HG03135 (cell line): ENCODE measurements at regions not wholly inside any gene's neighbourhood (a gene's known extent, or its start where the extent isn't known, plus 50 kb on each side); places are given as distances from the start of the nearest gene placed in this dataset.

Experiments
- ATAC-seq: cut with Tn5 transposase; IDR thresholded peaks from one replicate; pipeline ENCODE4 v1.9.1; 2021; ENCODE audit warnings: mild to moderate bottlenecking, moderate library complexity; ENCODE audit not compliant: unreplicated experiment

GRCh38 chr16:72371307-72372086 lies 199.5 kb upstream of the PMFBP1 start:
- no peak for ATAC-seq

GRCh38 chr16:72369274-72369673 lies 197.3 kb upstream of the PMFBP1 start:
- ATAC-seq: no peak

- no peak for ATAC-seq
These were observed 195.9 kb upstream of the PMFBP1 start for GRCh38 chr16:72367851-72368250.

- no peak for ATAC-seq
These were observed 191.0 kb upstream of the PMFBP1 start for GRCh38 chr16:72362973-72363372.

GRCh38 chr16:72362476-72362875 lies 190.5 kb upstream of the PMFBP1 start:
- ATAC-seq: no peak

- ATAC-seq: no peak
These were observed 186.0 kb upstream of the PMFBP1 start for GRCh38 chr16:72357910-72358309.

- ATAC-seq: no peak
These were observed 183.6 kb upstream of the PMFBP1 start for GRCh38 chr16:72355561-72355960.

- no peak for ATAC-seq
These were observed 177.8 kb upstream of the PMFBP1 start for GRCh38 chr16:72349719-72350118.

GRCh38 chr16:72332926-72333325 lies 161.0 kb upstream of the PMFBP1 start:
- no peak for ATAC-seq

GRCh38 chr16:72324578-72324977 lies 152.6 kb upstream of the PMFBP1 start:
- ATAC-seq: no peak

- ATAC-seq: no peak
These were observed 145.5 kb upstream of the PMFBP1 start for GRCh38 chr16:72317446-72317845.

GRCh38 chr16:72313903-72314302 lies 141.9 kb upstream of the PMFBP1 start:
- no peak for ATAC-seq

GRCh38 chr16:72312828-72313227 lies 140.9 kb upstream of the PMFBP1 start:
- ATAC-seq: no peak

- no peak for ATAC-seq
These were observed 139.5 kb upstream of the PMFBP1 start for GRCh38 chr16:72311426-72311825.

- ATAC-seq: no peak
These were observed 137.0 kb upstream of the PMFBP1 start for GRCh38 chr16:72309001-72309400.

- no peak for ATAC-seq
These were observed 136.4 kb upstream of the PMFBP1 start for GRCh38 chr16:72308396-72308795.

GRCh38 chr16:72302332-72302731 lies 130.4 kb upstream of the PMFBP1 start:
- ATAC-seq: no peak

GRCh38 chr16:72301523-72302236 lies 129.7 kb upstream of the PMFBP1 start:
- ATAC-seq: no peak

- ATAC-seq: no peak
These were observed 128.9 kb upstream of the PMFBP1 start for GRCh38 chr16:72300892-72301291.

GRCh38 chr16:72299684-72300243 lies 127.8 kb upstream of the PMFBP1 start:
- no peak for ATAC-seq

- ATAC-seq: no peak
These were observed 127.0 kb upstream of the PMFBP1 start for GRCh38 chr16:72298961-72299360.

- ATAC-seq: no peak
These were observed 124.0 kb upstream of the PMFBP1 start for GRCh38 chr16:72295914-72296313.
